ENCODE measurements at regions not wholly inside any gene's neighbourhood (a gene's known extent, or its start where the extent isn't known, plus 50 kb on each side); places are given as distances from the start of the nearest gene placed in this dataset.

DNA sequence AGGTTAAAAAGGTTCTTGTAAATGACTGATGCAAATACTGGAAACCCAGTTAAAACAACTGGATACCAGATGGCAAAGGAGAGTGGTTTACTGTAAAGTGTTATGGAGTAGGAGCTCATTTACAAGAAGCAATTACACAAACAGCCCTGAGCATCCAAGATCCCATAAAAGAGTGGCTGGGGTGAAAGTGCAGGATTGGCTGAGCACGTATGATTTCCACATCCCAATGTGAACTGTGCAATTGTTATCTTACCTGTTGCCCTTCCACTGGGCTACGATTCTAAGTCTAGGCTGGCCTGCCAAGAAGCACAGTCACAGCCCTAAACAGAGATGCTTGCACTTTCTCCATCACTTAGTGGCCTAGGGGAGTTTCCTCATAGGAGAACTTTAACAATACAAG lies 277.6 kb upstream of the RUNX1 start:
- Histone ChIP-seq H3K4me3 (replicated peaks in 1 of 3; ENCODE audit: insufficient read depth in 1 of 3, low read depth in 2 of 3, low read length in 3 of 3) (no peak overlapping the region), H3K79me2 (ENCODE audit: insufficient read depth, low read length) (no peaks in the 10 kb centered on the region), H3K9ac (ENCODE audit: insufficient read depth, low read depth, low read length) (no peak overlapping the region), H3K4me2 (ENCODE audit: low read depth, low read length) (no peak overlapping the region), H4K20me1 (ENCODE audit: insufficient read depth, low read length) (no peaks in the 10 kb centered on the region), H3K27me3 (ENCODE audit: control insufficient read depth in 1 of 2, insufficient read depth in 2 of 2, low read length in 2 of 2) (0 out of 5 replicates have a peak, but pooled peaks cover 0 to 5% of the 10 kb centered on the region in 2 experiments), H3K27ac (ENCODE audit: extremely low read length, insufficient read depth, low read length) (no peak overlapping the region), H2AFZ (ENCODE audit: low read length) (no peak overlapping the region), H3K36me3 (replicated peaks in 1 of 2; ENCODE audit: control insufficient read depth in 1 of 2, insufficient read depth in 2 of 2, low read length in 2 of 2) (no peaks in the 10 kb centered on the region), H3K9me3 (ENCODE audit: low read length) (no peaks in the 10 kb centered on the region), H3K4me1 (ENCODE audit: insufficient read depth, low read length) (no peaks in the 10 kb centered on the region)
- in situ Hi-C loops (cut with HindIII; ENCODE audit: extremely low pct_ligation_motif_present, low pct_unique_long_range_greater_than_20kb) (no loop called here), intact Hi-C loops (cut with micrococcal nuclease; ENCODE audit: unreplicated experiment) (no loop called here)
- POLR2A ChIA-PET = no interaction called here
- 7% methylated on average over 2 of the region's 2 CpGs for WGBS (ENCODE audit: low lambda C conversion rate)
- TF ChIP-seq KDM3A (CRISPR knock-in tag; IDR thresholded peaks at IDR 0.05; ENCODE audit: low read depth) (no peak), FOXA1 (IDR thresholded peaks at IDR 0.05) (no peak), FOXA1 (CRISPR knock-in tag; IDR thresholded peaks at IDR 0.05) (no peak), ZNF234 (CRISPR knock-in tag; conservative IDR thresholded peaks at IDR 0.05) (no peak), HNF4G (IDR thresholded peaks at IDR 0.05; ENCODE audit: borderline replicate concordance, low read depth, low read length) (no peak), HNF4G (CRISPR knock-in tag; IDR thresholded peaks at IDR 0.05; ENCODE audit: borderline replicate concordance, low read depth) (no peak), E2F2 (CRISPR knock-in tag; IDR thresholded peaks at IDR 0.05; ENCODE audit: borderline replicate concordance) (no peak), RAD51 (IDR thresholded peaks at IDR 0.05; ENCODE audit: borderline replicate concordance) (no peak), GPBP1L1 (CRISPR knock-in tag; IDR thresholded peaks at IDR 0.05) (no peak), BHLHE40 (IDR thresholded peaks at IDR 0.05; ENCODE audit: low read length) (no peak)
- TF ChIP-seq, protein P1, sequence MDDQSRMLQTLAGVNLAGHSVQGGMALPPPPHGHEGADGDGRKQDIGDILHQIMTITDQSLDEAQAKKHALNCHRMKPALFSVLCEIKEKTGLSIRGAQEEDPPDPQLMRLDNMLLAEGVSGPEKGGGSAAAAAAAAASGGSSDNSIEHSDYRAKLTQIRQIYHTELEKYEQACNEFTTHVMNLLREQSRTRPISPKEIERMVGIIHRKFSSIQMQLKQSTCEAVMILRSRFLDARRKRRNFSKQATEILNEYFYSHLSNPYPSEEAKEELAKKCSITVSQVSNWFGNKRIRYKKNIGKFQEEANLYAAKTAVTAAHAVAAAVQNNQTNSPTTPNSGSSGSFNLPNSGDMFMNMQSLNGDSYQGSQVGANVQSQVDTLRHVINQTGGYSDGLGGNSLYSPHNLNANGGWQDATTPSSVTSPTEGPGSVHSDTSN (CRISPR knock-in tag; IDR thresholded peaks at IDR 0.05; ENCODE audit: borderline replicate concordance) = no peak
- FAIRE-seq = no peak
- no TSS peak for BruUV-seq (replicated peaks)
- ATAC-seq = no peak
- DNase-seq (ENCODE audit: low spot score) = no peak
- CTCF ChIA-PET (ENCODE audit: low intra/inter-chr PET ratio, low total read pairs) = no interaction called here

All from HepG2 (cell line).